Right ventricle myocardium inferior (tissue), 1 donor: ENCODE measurements at regions not wholly inside any gene's neighbourhood (a gene's known extent, or its start where the extent isn't known, plus 50 kb on each side); places are given as distances from the start of the nearest gene placed in this dataset.
"Not testable (repeated sequence)": the region's sequence is repeated elsewhere in the genome, so short reads cannot be mapped to it uniquely, and the experiment has no call there.

Experiments
- ATAC-seq: fragments of 200-7000 bp; cut with Tn5 transposase; one replicate; pipeline ENCODE4 v1.9.1; 2020; ENCODE audit warnings: mild to moderate bottlenecking, moderate library complexity
- DNase-seq: peaks from one replicate; pipeline ENCODE4 v3.0.0; 2021; ENCODE audit errors: missing footprints
- intact Hi-C: fragments of 100-400 bp; cut with DNase I; formaldehyde crosslinking; loops from one replicate; pipeline ENCODE4 v1.11.0; 2022
- donor health status: DM: no; HTN: yes; CAD: no; lungs with severe emphysema.

DNA sequence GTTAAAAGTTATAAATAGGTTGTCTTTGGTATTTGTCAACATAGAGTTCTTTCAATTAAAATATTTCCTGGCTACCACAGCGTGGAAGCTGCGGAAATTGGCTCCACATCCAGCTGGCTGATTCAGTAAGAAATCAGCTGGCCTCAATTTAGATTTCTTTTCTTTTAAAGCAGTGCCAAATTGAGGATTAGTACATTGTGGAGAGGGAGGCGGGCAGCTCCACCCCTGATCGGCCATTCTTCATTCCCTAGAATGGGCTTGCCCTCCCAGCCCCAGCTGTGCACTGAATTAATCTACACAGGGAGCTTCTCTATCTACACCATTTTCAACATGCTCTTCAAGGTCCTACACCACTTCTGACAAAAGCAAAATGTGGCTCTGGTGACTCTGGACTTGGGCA lies 624.8 kb downstream of the DACH1 start:
- intact Hi-C loops = loop anchor here (5.0 to 10.0 kb wide), 2 partner anchors 233 to 635 kb away; no protein-coding TSS in a partner anchor
- ATAC-seq = peak; percentile 31
- DNase-seq = no peak

DNA sequence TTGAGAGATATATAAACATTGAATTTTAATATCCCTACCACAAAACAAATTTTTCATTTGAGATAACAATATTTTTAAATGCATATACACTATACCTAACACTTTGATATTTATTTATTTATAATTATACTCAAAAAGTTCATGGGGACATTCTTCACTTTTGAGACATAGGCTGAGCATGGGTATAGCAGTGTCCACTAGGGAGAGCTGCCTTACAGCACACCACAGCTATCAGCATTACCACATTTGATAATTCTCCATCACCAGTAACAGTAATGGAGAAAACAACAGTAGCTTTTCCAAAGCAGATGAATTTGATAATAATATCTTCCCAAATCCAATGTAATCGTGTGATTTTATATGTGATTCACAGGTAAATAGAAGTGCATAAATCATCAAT lies 626.1 kb downstream of the DACH1 start:
- intact Hi-C loops = loop anchor here (5.0 to 10.0 kb wide), 2 partner anchors 234 to 636 kb away; no protein-coding TSS in a partner anchor
- ATAC-seq = no peak
- DNase-seq = no peak

DNA sequence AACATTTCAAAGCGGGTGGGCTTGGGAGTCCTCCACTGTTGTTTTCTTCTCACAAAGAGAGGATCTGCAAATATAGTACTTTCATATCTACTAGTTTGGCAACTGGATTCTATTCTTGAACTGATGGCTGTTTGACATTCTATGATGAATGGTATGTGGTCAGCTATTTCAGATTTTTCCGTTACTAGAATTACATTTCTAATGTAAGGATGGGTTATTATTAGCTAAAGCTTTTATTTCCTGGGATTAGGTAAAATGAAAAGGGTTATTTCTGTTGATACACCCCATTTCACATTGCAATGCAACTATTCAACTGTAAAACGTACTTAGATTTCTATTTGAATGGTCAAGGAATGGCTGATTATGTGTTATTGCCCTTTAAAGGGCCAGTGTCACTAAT lies 629.7 kb downstream of the DACH1 start:
- intact Hi-C loops = no loop called here
- DNase-seq (no peak), ATAC-seq (no peak)

DNA sequence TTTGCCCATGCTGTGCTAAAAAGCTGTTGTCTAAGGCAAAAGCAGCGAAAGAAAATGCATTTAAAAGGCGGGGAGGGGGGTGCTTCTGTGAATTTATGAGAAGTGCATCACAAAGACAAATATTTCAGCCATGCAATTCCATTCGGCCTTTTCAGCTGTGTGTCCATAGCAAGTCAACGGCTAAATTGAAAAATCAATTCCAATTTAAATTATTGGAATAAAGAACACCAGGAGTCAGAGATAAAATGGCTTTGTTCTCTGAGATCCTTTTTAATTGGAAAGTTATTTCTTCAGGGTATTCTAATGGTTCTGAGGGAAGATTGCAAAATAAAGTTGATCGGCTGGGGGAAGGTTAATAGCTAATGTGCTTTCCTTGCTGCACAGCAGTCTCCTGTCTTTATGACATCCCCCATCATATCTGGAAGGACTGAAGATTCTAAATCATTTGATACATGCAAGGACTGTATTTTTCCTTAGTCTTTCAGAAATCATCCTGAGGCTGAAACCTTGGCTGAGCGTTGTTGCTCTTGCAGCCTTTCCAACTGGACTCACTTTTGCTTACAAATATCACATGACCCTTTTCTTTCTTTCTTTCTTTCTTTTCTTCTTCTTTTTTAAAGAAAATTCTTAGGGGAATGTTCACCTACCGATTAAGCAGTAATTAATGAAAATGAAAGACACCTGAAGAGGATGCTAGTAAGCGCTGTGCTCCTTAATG lies 647.1 kb downstream of the DACH1 start:
- intact Hi-C loops = no loop called here
- ATAC-seq (no peak), DNase-seq (no peak)

DNA sequence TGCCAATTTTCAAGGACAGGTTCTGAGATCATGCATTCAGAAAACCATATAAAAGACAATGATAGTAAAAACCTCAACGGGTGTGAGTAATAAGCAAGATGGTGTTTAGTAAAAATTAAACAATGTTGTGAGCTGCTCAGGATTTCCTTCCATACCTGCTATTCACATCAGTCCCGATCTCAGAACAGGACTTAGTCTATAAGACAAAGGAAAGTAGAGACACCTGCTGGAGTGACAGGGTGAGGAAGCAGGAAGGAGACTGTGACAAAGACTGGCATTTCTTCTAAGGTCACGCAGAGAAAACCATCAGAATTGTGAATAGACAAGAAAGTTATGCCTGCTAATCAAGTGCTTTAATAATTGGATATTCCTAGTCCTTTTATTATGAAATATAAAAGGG lies 648.0 kb downstream of the DACH1 start:
- intact Hi-C loops = no loop called here
- DNase-seq (no peak), ATAC-seq (no peak)

DNA sequence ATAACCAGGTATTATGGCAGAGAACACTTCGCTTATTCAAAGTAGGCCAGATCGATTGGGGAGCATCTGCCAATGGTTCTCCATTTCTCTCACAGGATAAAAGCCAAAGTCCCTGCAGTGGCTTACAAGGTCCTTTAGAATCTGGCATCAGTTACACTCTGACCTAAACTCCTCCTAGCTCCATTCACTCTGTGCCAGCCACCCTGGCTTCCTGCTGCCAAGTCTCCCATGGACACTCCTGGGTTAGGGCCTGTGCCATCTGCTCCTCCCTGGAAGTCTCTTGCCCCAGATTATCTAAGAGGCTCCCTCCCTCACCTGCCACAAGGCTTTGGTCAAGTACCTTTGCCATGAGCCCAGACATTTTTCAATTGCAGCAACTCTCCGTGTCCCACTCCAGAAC lies 649.2 kb downstream of the DACH1 start:
- DNase-seq = no peak
- no peak for ATAC-seq
- intact Hi-C loops = no loop called here

DNA sequence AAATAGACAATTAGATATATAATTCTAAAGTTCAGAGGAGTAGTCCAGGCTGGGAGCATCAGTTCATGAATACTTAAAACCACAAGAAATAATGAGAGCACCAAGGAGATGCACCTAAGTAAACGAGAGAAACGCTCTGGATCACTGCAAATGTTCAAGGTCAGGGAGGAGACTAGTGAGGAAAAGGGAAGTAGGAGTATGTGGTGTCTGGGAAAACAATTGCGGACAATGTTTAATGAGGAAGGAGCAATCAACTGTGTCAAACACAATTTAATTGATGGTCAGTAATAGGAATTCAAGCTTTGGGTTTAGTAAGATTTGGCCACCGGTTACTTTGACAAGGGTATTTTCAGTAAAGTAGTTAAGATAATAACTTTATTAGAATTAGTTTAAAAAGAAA lies 652.2 kb downstream of the DACH1 start:
- intact Hi-C loops = no loop called here
- ATAC-seq (no peak), DNase-seq (no peak)

DNA sequence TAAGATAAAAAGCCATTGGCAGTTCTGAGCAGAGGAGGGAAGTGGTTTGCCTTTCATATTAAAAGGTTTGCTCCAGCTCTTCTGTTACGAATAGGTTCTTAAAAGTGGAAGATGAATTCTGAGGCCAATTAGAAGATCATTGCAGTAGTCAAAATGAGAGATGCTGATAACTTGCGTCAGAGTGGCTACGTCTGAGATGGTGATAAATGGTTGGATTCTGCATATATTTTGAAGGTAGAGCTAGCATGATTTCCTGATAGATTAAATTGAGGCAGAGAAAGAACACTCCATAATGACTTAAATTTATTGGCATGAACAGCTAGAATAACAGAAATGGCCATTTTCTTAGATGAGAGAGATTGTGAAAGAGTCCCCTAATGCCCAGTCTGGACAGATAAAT lies 652.6 kb downstream of the DACH1 start:
- no peak for DNase-seq
- intact Hi-C loops = no loop called here
- no peak for ATAC-seq

DNA sequence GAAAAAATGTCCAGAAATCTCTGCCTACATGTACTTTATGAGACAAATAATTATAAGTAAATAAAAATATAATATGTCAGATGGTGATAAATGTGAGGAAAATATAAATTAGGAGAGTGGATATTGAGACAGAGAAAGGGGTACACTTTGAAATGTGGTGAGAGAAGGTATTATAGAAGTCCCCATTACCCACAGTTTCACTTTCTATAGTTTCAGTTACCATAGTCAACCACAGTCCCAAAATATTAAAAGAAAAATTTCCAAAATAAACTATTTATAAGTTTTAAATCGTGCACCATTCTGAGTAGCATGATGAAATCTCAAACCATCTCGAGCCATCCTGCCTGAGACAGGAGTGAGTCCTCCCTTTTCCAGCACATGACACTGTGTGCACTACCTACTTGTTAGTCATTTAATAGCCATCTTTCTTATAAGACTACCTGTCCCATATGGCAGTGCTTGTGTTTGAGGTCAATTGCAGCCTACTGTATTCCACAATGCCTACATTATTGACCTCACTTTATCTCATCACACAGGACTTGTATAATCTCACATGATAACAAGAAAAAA lies 653.7 kb downstream of the DACH1 start:
- intact Hi-C loops = no loop called here
- DNase-seq (no peak), ATAC-seq (no peak)

DNA sequence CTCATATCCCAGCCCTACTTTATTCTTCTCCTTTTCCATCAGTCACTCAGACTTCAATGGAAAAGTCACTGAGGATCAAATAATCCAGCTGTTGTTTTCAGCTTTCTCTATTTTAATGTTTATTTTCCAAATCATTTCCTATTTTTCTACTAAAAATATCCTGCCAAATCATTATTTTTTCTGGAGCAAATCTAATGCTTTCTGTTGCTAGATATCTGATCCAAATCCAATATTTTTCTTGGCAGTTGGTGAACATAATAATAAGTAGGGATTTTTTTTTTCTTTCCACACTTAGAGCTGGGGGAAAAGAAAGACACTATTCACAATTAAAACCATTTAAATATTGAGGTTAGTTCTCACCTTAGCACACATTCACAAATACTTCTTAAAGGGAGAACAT lies 656.1 kb downstream of the DACH1 start:
- ATAC-seq (no peak), DNase-seq (no peak)
- intact Hi-C loops = no loop called here

DNA sequence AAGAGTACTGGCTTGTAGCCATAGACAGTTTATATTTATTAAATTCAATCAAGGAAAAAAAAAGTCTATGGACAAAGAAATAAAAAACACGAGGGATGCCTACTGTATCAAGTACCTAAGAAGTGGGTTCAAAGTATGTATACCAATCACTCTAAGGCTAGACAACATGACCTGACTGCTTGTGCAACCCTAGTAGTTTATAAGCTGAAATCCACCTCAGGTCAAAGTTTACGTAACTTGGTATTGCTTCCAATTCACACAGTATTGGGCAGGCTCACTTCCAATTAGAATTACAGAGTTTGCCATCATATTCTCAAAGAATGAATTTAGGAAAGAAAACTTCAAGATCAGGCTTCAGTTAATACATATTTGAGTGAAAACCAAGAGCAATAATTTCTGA lies 657.8 kb downstream of the DACH1 start:
- DNase-seq (no peak), ATAC-seq (no peak)
- intact Hi-C loops = no loop called here

DNA sequence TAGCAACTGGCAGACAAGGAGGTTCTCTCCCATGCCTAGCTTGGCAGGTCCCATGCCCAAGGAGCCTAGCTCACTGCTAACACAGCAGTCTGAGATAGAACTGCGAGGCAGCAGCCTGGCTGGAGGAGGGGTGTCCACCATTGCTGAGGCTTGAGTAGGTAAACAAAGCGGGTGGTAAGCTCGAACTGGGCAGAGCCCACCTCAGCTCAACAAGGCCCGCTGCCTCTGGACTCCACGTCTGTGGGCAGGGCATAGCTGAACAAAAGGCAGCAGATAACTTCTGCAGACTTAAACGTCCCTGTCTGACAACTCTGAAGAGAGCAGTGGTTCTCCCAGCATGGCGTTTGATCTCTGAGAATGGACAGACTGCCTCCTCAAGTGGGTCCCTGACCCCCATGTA lies 682.4 kb downstream of the DACH1 start:
- DNase-seq, ATAC-seq, intact Hi-C loops: not testable (repeated sequence)

DNA sequence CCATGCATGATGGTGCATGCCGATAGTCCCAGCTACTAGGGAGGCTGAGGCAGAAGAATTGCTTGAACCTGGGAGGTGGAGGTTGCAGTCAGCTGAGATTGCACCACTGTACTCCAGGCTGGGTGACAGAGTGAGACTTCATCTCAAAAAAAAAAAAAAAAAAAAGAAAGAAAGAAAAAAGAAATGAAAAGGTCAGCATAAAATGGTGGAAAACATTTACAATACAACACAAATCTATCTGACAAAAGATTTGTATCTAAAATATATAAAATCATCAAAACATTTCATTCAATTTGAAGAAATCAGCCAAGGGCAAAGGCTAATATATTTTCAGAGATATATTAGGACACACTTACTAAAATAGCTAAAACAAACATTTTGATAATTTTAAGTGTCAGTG lies 683.7 kb downstream of the DACH1 start:
- DNase-seq, ATAC-seq, intact Hi-C loops: not testable (repeated sequence)

DNA sequence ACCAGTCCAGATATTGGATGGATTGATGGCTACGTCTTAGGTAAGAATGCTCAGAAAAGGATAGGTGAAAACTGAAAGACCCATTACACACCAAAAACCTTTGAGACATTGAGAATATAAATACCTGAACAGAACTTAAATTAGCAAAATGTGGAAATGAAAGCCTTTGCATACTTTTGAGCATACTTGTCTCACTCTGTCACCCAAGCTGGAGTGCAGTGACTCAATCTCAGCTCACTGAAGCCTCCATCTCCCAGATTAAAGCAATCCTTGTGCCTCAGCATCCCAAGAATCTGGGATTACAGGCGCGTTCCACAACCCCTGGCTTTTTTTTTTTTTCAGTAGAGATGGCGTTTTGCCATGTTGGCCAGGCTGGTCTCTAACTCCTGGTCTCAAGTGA lies 695.3 kb downstream of the DACH1 start:
- intact Hi-C loops = no loop called here
- ATAC-seq = no peak

DNA sequence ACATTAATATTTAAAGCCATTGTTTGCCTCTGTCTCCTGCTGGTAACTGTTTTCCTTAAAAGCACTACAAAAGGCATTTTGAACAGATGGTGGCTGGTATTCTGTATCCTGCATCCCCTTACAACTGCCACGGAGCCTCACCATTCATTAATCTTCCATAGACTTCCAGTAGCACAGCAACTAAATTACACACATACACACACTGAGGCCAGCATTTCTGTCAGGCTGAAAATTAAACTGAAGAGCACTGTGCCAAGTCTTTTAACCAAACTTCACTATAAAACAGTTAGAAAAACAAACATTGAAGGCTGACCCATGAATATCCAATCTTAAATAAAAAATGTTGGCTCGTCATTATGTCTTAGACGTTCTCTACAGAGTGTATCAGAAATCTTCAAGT lies 697.8 kb downstream of the DACH1 start:
- ATAC-seq (no peak), DNase-seq (no peak)
- intact Hi-C loops = no loop called here

More for the DNA sequence above, 695.3 kb downstream of the DACH1 start:
- no peak for DNase-seq

DNA sequence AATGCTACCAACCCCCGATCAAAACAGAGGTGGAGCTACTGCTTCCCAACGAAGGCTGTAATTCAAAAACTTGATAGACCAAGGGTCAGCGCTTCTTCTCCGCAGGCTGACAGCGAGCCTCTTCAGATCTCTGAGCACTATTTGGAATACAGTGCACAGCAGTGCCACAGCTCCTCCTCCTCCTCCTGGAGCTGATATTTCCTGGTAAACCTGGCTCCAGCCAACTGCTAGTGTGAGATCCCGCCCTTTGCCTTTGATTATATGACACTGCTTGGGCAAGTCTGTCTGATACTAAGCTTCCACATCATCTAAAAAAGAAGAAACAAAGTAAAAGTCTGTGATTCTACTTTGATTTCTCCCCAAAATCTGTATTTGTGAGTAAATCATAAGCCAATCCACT lies 710.5 kb downstream of the DACH1 start:
- intact Hi-C loops = no loop called here
- DNase-seq (no peak), ATAC-seq (no peak)

DNA sequence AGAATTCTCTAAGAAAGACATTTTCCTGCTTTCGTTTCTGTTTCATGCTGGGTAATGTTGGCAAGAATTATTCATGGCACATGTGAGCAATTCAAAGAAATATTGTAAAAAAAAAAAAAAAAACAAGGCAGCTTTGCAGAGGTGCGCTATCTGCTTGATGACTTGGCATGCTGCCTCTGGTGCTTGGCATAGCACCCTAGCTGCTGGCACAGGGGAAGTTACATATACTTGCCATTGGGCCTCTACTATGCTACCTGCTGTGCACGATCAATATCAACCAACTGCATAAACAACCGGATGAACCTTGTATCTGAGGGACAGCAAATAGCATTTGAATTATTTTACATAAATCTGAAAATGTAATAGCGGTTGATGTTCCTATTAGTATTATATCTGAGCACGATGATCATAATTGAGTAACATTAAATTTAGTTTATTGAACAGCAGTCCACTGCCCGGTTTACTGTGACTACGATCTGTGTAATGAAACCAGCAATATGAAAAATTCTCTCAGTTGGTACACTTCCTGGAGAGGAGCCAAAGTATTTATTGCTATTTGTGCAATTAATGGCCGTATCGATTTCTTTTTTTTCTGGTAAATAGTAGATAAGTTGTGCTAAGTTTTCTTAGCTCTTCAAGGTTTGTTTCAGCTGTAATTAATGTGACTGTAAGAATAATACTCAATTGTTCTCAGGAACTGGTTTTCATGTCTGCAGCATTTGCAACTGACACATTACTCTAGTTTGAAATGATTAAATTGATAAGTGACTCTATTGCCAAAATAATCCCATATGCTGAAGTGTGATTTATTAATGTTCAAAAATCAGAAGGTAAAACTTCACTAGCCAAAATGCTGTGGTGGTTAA lies 717.3 kb downstream of the DACH1 start:
- intact Hi-C loops = no loop called here
- DNase-seq = no peak
- no peak for ATAC-seq

DNA sequence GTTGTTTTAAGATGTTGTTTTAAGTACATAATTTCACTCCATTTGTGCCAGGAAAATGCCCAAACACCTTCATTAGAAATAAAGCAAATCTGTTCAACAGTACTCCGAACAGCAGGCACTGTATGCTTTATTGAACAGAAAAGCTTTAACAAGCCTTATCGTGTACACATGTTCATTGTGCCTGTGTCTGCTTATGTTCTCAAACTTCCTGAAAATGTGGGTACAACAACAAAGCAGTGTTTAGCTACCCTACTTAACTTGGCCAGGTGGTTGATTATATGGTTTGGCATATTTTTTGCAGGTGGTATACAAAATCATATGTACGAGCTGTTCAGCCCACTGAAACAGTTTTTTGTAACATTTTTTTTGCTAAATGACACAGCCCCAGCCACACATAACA lies 718.0 kb downstream of the DACH1 start:
- intact Hi-C loops = no loop called here
- DNase-seq (no peak), ATAC-seq (no peak)

DNA sequence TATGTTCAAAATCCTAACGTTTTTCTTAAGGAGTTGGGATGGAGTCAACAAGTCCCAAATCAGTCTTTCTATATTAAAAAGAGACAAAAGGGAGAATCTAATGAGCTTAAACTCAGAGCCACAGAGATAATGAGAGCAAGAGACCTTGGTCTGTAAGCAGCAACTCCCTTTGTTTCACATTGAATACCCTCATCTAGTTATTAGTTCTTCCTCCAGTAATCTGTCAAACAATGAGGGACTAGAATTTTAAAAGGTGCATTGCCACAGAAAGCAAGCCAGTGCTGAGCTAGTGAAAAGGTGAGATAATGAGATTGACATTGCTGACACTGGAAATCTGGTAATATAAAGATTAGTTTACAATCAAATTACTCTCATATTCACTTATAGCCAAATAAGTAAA lies 718.6 kb downstream of the DACH1 start:
- intact Hi-C loops = no loop called here
- DNase-seq (no peak), ATAC-seq (no peak)

DNA sequence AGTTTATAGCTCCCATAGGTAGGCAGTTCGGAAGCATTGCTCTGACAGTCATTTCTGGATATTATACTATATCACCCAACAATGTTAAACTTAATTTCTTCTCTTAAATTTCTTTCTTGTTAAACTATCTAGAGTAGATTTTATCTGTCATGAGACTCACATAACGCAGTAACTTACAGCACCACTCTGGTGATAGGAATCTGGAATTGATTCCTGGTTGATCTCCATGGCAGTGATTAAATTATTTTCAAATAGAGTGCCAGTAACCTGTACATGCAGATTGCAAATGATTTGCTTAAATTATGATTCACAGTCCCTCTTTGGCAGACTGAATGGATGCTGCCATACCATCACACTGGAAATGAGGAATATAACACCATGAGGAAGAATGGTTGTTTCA lies 722.1 kb downstream of the DACH1 start:
- intact Hi-C loops = no loop called here
- ATAC-seq (no peak), DNase-seq (no peak)
